ENCODE measurements at regions not wholly inside any gene's neighbourhood (a gene's known extent, or its start where the extent isn't known, plus 50 kb on each side); places are given as distances from the start of the nearest gene placed in this dataset.
A peak's percentile ranks its signal among the peaks of the same experiment; 100 is the strongest.
"Not testable (repeated sequence)": the region's sequence is repeated elsewhere in the genome, so short reads cannot be mapped to it uniquely, and the experiment has no call there.

GRCh38 chr11:112643416-112643815 lies 317.8 kb upstream of the NCAM1 start:
- no peak for DNase-seq (ENCODE audit: low read depth, low spot score)

- no peak for DNase-seq (ENCODE audit: low read depth, low spot score)
Measured at GRCh38 chr11:112644410-112645131, 316.6 kb upstream of the NCAM1 start.

- DNase-seq (ENCODE audit: low read depth, low spot score): no peak
Measured at GRCh38 chr11:112649856-112650255, 311.4 kb upstream of the NCAM1 start.

GRCh38 chr11:112650527-112650926 lies 310.7 kb upstream of the NCAM1 start:
- no peak for DNase-seq (ENCODE audit: low read depth, low spot score)

- no peak for DNase-seq (ENCODE audit: low read depth, low spot score)
Measured at GRCh38 chr11:112651386-112651785, 309.8 kb upstream of the NCAM1 start.

GRCh38 chr11:112652786-112653390 lies 308.3 kb upstream of the NCAM1 start:
- DNase-seq (ENCODE audit: low read depth, low spot score): no peak

- DNase-seq (ENCODE audit: low read depth, low spot score): peak; percentile 17
Measured at GRCh38 chr11:112655371-112655770, 305.8 kb upstream of the NCAM1 start.

- DNase-seq (ENCODE audit: low read depth, low spot score): peak; percentile 39
Measured at GRCh38 chr11:112656772-112657428, 304.3 kb upstream of the NCAM1 start.

GRCh38 chr11:112658431-112658878 lies 302.8 kb upstream of the NCAM1 start:
- DNase-seq (ENCODE audit: low read depth, low spot score): no peak

- DNase-seq (ENCODE audit: low read depth, low spot score): no peak
Measured at GRCh38 chr11:112661146-112661545, 300.1 kb upstream of the NCAM1 start.

GRCh38 chr11:112661571-112661970 lies 299.6 kb upstream of the NCAM1 start:
- DNase-seq (ENCODE audit: low read depth, low spot score): no peak

GRCh38 chr11:112662554-112662953 lies 298.7 kb upstream of the NCAM1 start:
- DNase-seq (ENCODE audit: low read depth, low spot score): no peak

GRCh38 chr11:112663947-112664634 lies 297.1 kb upstream of the NCAM1 start:
- no peak for DNase-seq (ENCODE audit: low read depth, low spot score)

- DNase-seq (ENCODE audit: low read depth, low spot score): no peak
Measured at GRCh38 chr11:112665291-112665690, 295.9 kb upstream of the NCAM1 start.

- DNase-seq (ENCODE audit: low read depth, low spot score): no peak
Measured at GRCh38 chr11:112666253-112666652, 295.0 kb upstream of the NCAM1 start.

GRCh38 chr11:112670806-112671570 lies 290.2 kb upstream of the NCAM1 start:
- DNase-seq (ENCODE audit: low read depth, low spot score): no peak

- not testable (repeated sequence) for DNase-seq (ENCODE audit: low read depth, low spot score)
Measured at GRCh38 chr11:112673401-112673800, 287.8 kb upstream of the NCAM1 start.

- no peak for DNase-seq (ENCODE audit: low read depth, low spot score)
Measured at GRCh38 chr11:112685111-112685510, 276.1 kb upstream of the NCAM1 start.

- no peak for DNase-seq (ENCODE audit: low read depth, low spot score)
Measured at GRCh38 chr11:112689851-112690250, 271.4 kb upstream of the NCAM1 start.

- DNase-seq (ENCODE audit: low read depth, low spot score): no peak
Measured at GRCh38 chr11:112693781-112694180, 267.4 kb upstream of the NCAM1 start.

GRCh38 chr11:112694245-112694644 lies 267.0 kb upstream of the NCAM1 start:
- DNase-seq (ENCODE audit: low read depth, low spot score): no peak
